PC-9 (cell line): ENCODE measurements at regions not wholly inside any gene's neighbourhood (a gene's known extent, or its start where the extent isn't known, plus 50 kb on each side); places are given as distances from the start of the nearest gene placed in this dataset.

Source experiments
- EZH2 ChIP-seq: fragments of 200-600 bp; sonication (generic); IDR thresholded peaks from 2 replicates; pipeline ENCODE4 v1.8.0; 2017; ENCODE audit warnings: antibody characterized with exemption, low read depth
- TF ChIP-seq, protein P1 (sequence below): fragments of 200-600 bp; sonication (generic); conservative IDR thresholded peaks from 2 replicates; pipeline ENCODE4 v1.6.1; 2017; ENCODE audit warnings: mixed run types, antibody characterized with exemption, mild to moderate bottlenecking, moderate library complexity

DNA sequence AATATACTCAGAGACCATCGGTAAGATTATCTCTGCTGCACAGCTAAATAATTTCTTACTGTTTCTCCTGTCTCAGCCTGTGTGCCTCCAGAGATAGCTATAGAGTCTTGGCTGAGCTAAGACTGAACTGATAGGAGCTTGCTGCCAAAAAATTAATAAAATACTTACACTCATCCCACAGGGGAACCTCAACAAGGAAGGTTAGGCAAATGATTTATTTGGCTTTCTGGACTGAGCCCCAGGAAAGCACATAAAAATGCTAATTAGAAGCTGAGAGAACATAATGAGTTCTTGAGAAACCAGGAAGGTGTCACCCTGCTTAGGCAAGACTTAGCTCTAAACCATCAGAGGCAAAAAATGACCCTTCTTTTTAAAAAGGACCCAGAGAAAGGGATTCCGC lies 534.5 kb downstream of the TNS3 start:
- TF ChIP-seq, protein P1, sequence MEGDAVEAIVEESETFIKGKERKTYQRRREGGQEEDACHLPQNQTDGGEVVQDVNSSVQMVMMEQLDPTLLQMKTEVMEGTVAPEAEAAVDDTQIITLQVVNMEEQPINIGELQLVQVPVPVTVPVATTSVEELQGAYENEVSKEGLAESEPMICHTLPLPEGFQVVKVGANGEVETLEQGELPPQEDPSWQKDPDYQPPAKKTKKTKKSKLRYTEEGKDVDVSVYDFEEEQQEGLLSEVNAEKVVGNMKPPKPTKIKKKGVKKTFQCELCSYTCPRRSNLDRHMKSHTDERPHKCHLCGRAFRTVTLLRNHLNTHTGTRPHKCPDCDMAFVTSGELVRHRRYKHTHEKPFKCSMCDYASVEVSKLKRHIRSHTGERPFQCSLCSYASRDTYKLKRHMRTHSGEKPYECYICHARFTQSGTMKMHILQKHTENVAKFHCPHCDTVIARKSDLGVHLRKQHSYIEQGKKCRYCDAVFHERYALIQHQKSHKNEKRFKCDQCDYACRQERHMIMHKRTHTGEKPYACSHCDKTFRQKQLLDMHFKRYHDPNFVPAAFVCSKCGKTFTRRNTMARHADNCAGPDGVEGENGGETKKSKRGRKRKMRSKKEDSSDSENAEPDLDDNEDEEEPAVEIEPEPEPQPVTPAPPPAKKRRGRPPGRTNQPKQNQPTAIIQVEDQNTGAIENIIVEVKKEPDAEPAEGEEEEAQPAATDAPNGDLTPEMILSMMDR: no peak
- TF ChIP-seq EZH2: no peak
